ENCODE measurements at regions not wholly inside any gene's neighbourhood (a gene's known extent, or its start where the extent isn't known, plus 50 kb on each side); places are given as distances from the start of the nearest gene placed in this dataset.

- intact Hi-C loops (cut with DNase I; ENCODE audit: low total_unique reads): no loop called here
- WGBS, 2 donors: 66 to 69% methylated on average over 7 of the region's 7 CpGs
- TF ChIP-seq CTCF (IDR thresholded peaks at IDR 0.05): no peak
- TF ChIP-seq POLR2A (IDR thresholded peaks at IDR 0.05): no peak
- no peaks in the 10 kb centered on the region for H3K36me3 ChIP-seq (ENCODE audit: low read depth, missing control alignments)
- DNase-seq: no peak
- no peaks in the 10 kb centered on the region for H3K27me3 ChIP-seq
- no peaks in the 10 kb centered on the region for H3K4me1 ChIP-seq
- no peak overlapping the region for H3K27ac ChIP-seq
- H3K9me3 ChIP-seq: no peaks in the 10 kb centered on the region
- H3K4me3 ChIP-seq: no peak overlapping the region
Observed at GRCh38 chr4:31416498-31416897, 696.3 kb downstream of the PCDH7 start.

GRCh38 chr4:31417040-31417439 is 696.9 kb downstream of the PCDH7 start:
- Histone ChIP-seq H3K27me3 (no peaks in the 10 kb centered on the region), H3K4me3 (no peak overlapping the region), H3K4me1 (no peaks in the 10 kb centered on the region), H3K36me3 (ENCODE audit: low read depth, missing control alignments) (no peaks in the 10 kb centered on the region), H3K27ac (no peak overlapping the region), H3K9me3 (no peaks in the 10 kb centered on the region)
- 28 to 42% methylated on average over 3 of the region's 3 CpGs for WGBS, 2 donors
- intact Hi-C loops (cut with DNase I; ENCODE audit: low total_unique reads): no loop called here
- TF ChIP-seq POLR2A (IDR thresholded peaks at IDR 0.05): no peak
- no peak for TF ChIP-seq CTCF (IDR thresholded peaks at IDR 0.05)
- DNase-seq: no peak

- 88 to 92% methylated on average over 2 of the region's 2 CpGs for WGBS, 2 donors
- TF ChIP-seq POLR2A (IDR thresholded peaks at IDR 0.05) (no peak), CTCF (IDR thresholded peaks at IDR 0.05) (no peak)
- Histone ChIP-seq H3K4me3 (no peak overlapping the region), H3K27me3 (no peaks in the 10 kb centered on the region), H3K9me3 (no peaks in the 10 kb centered on the region), H3K4me1 (no peaks in the 10 kb centered on the region), H3K36me3 (ENCODE audit: low read depth, missing control alignments) (no peaks in the 10 kb centered on the region), H3K27ac (no peak overlapping the region)
- intact Hi-C loops (cut with DNase I; ENCODE audit: low total_unique reads): no loop called here
- no peak for DNase-seq
Observed at GRCh38 chr4:31422006-31422405, 701.8 kb downstream of the PCDH7 start.

GRCh38 chr4:31427691-31428090 is 707.5 kb downstream of the PCDH7 start:
- Histone ChIP-seq H3K27ac (no peak overlapping the region), H3K4me1 (no peaks in the 10 kb centered on the region), H3K4me3 (no peak overlapping the region), H3K27me3 (no peaks in the 10 kb centered on the region), H3K9me3 (no peaks in the 10 kb centered on the region), H3K36me3 (ENCODE audit: low read depth, missing control alignments) (no peaks in the 10 kb centered on the region)
- 79 to 82% methylated on average over 3 of the region's 3 CpGs for WGBS, 2 donors
- TF ChIP-seq POLR2A (IDR thresholded peaks at IDR 0.05) (no peak), CTCF (IDR thresholded peaks at IDR 0.05) (no peak)
- intact Hi-C loops (cut with DNase I; ENCODE audit: low total_unique reads): no loop called here
- DNase-seq: no peak

GRCh38 chr4:31442236-31442635 is 722.1 kb downstream of the PCDH7 start:
- 69 to 92% methylated on average over 11 of the region's 11 CpGs for WGBS, 2 donors
- DNase-seq: no peak
- intact Hi-C loops (cut with DNase I; ENCODE audit: low total_unique reads): no loop called here
- Histone ChIP-seq H3K9me3 (no peaks in the 10 kb centered on the region), H3K27me3 (no peaks in the 10 kb centered on the region), H3K27ac (no peak overlapping the region), H3K36me3 (ENCODE audit: low read depth, missing control alignments) (no peaks in the 10 kb centered on the region), H3K4me1 (no peaks in the 10 kb centered on the region), H3K4me3 (no peak overlapping the region)
- TF ChIP-seq CTCF (IDR thresholded peaks at IDR 0.05): no peak
